B cell (primary cell): ENCODE measurements at regions not wholly inside any gene's neighbourhood (a gene's known extent, or its start where the extent isn't known, plus 50 kb on each side); places are given as distances from the start of the nearest gene placed in this dataset.

Experiments used
- ATAC-seq: fragments of 200-7000 bp; cut with Tn5 transposase; one replicate; pipeline ENCODE4 v1.10.0; 2021; ENCODE audit warnings: low read depth, mild to moderate bottlenecking, moderate number of reproducible peaks, moderate library complexity
- CTCF ChIA-PET: fragments of 350-600 bp; sonication (Branson Sonifier 250); formaldehyde crosslinking; loops from one replicate; lab custom pipeline; 2021; ENCODE audit warnings: antibody characterized with exemption, inconsistent platforms; lab: Charles Lee
- POLR2A ChIA-PET: fragments of 350-600 bp; sonication (Branson Sonifier 250); formaldehyde crosslinking; loops from one replicate; lab custom pipeline; 2021; ENCODE audit warnings: antibody characterized with exemption; lab: Charles Lee
- DNase-seq: peaks from one replicate; pipeline ENCODE4 v3.0.0; 2013
- H2AFZ ChIP-seq: 2 replicates; pipeline ENCODE4 v1.6.1; 2012; ENCODE audit warnings: mild to moderate bottlenecking, low read depth, low read length; ENCODE audit not compliant: insufficient read depth, poor library complexity, severe bottlenecking
- H3K27ac ChIP-seq, 2 donors: 1 replicate in 1 of 2; 2 replicates in 1 of 2; pipeline ENCODE4 v1.5.1; 2012 to 2013; ENCODE audit warnings: low read length in 2 of 2, mild to moderate bottlenecking in 2 of 2, moderate library complexity in 1 of 2
- H3K27me3 ChIP-seq, 4 experiments: fragments of 200-600 bp in 1 of 4; sonication (generic) in 1 of 4; replicated peaks in 1 of 4; 1 replicate in 2 of 4; 2 replicates in 2 of 4; pipeline versions ENCODE4 v1.6.1 to v1.7.0; 2013 to 2016; ENCODE audit warnings: low read length in 3 of 4, mild to moderate bottlenecking in 2 of 4, mixed read lengths in 1 of 4, moderate library complexity in 1 of 4; ENCODE audit not compliant: insufficient read depth in 4 of 4, control insufficient read depth in 3 of 4; ENCODE audit errors: control extremely low read depth in 1 of 4
- H3K36me3 ChIP-seq, 2 experiments: replicated peaks in 1 of 2; 1 replicate in 1 of 2; 2 replicates in 1 of 2; pipeline versions ENCODE4 v1.6.1 to v1.7.1; 2013; ENCODE audit warnings: low read length in 1 of 2; ENCODE audit not compliant: insufficient read depth in 2 of 2, control insufficient read depth in 1 of 2; ENCODE audit errors: control extremely low read depth in 1 of 2, extremely low read depth in 1 of 2
- H3K4me1 ChIP-seq, 2 donors: fragments of 200-600 bp in 1 of 2; sonication (generic) in 1 of 2; 1 replicate in 1 of 2; 2 replicates in 1 of 2; pipeline versions ENCODE4 v1.5.1 to v1.6.1; 2013 to 2017; ENCODE audit warnings: low read length in 2 of 2; ENCODE audit not compliant: control insufficient read depth in 2 of 2, insufficient read depth in 2 of 2
- H3K4me2 ChIP-seq: replicated peaks from 2 replicates; pipeline ENCODE3; 2012; ENCODE audit warnings: mild to moderate bottlenecking, low read depth, low read length; ENCODE audit not compliant: poor library complexity, severe bottlenecking
- H3K4me3 ChIP-seq, 5 experiments: fragments of 200-600 bp in 1 of 5; sonication (generic) in 1 of 5; 1 replicate in 3 of 5; 2 replicates in 2 of 5; pipeline versions ENCODE4 v1.5.1 to v1.7.0; 2011 to 2016; ENCODE audit warnings: low read length in 4 of 5, mild to moderate bottlenecking in 4 of 5, low read depth in 2 of 5, control low read depth in 1 of 5, moderate library complexity in 1 of 5; ENCODE audit not compliant: insufficient read depth in 1 of 5; ENCODE audit errors: control extremely low read depth in 1 of 5, extremely low read depth in 1 of 5
- H3K79me2 ChIP-seq: fragments of 200-600 bp; sonication (generic); one replicate; pipeline ENCODE4 v1.6.0; 2016; ENCODE audit warnings: low read length; ENCODE audit not compliant: control insufficient read depth, insufficient read depth
- H3K9ac ChIP-seq: fragments of 200-600 bp; sonication (generic); 2 replicates; pipeline ENCODE4 v1.6.1; 2017; ENCODE audit warnings: mild to moderate bottlenecking, low read length, moderate library complexity
- H3K9me3 ChIP-seq, 3 donors: one replicate each; pipeline versions ENCODE4 v1.6.1 to v1.7.1; 2013; ENCODE audit warnings: low read length in 2 of 3; ENCODE audit not compliant: control insufficient read depth in 2 of 3, insufficient read depth in 1 of 3; ENCODE audit errors: control extremely low read depth in 1 of 3
- H4K20me1 ChIP-seq: 2 replicates; pipeline ENCODE4 v1.6.0; 2012; ENCODE audit warnings: mild to moderate bottlenecking, low read length; ENCODE audit not compliant: insufficient read depth, control insufficient read depth, poor library complexity, severe bottlenecking
- H3K27ac Mint-ChIP-seq: one replicate; pipeline ENCODE4 v1.8.0; 2021; ENCODE audit warnings: mixed read lengths
- H3K27me3 Mint-ChIP-seq: one replicate; pipeline ENCODE4 v1.8.0; 2021; ENCODE audit warnings: mixed read lengths
- H3K4me1 Mint-ChIP-seq: one replicate; pipeline ENCODE4 v1.8.0; 2021; ENCODE audit warnings: mixed read lengths
- H3K4me3 Mint-ChIP-seq: one replicate; pipeline ENCODE4 v1.8.0; 2021; ENCODE audit warnings: mixed read lengths
- H3K9me3 Mint-ChIP-seq: one replicate; pipeline ENCODE4 v1.8.0; 2022; ENCODE audit warnings: mixed read lengths; ENCODE audit not compliant: insufficient read depth
- EZH2 ChIP-seq: IDR thresholded peaks from 2 replicates; pipeline ENCODE4 v1.6.1; 2012; ENCODE audit warnings: borderline replicate concordance, low read depth, mild to moderate bottlenecking, moderate library complexity, low read length; ENCODE audit not compliant: insufficient read depth, poor library complexity, severe bottlenecking
- WGBS: methylation state at CpG from one replicate; pipeline ENCODE4 v1.1.5; 2013; ENCODE audit warnings: missing lambda C conversion rate; ENCODE audit not compliant: insufficient coverage; 5-methylcytosine and 5-hydroxymethylcytosine counted together
- intact Hi-C: fragments of 100-400 bp; cut with micrococcal nuclease; formaldehyde crosslinking; loops from one replicate; pipeline ENCODE4 v1.10.0; 2022
- TF ChIP-seq, protein P1 (sequence below): fragments of 200-600 bp; IDR thresholded peaks from one replicate; pipeline ENCODE4 v1.8.0; 2022; ENCODE audit warnings: antibody characterized with exemption, mild to moderate bottlenecking

DNA sequence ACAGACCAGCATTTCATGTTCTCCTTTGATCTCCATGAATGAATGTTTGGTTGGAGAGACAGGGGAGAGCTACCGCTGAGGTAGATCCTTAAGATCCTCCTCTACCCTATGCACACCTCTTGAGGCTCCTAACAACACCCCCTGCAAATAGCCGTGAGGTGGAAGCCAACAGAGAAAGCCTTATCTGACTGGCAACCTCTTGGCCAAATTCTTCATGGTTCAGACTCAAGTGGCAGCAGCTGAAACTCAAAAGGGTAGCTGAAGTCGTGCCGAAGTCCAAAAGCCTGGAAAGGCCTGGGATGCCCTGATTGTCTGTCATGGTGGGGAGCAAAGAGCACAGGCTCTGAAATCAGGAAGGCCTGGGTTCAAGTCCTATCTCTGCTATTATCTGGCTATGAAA lies 184.9 kb downstream of the SEC61B start:
- Mint-ChIP-seq H3K27ac (no peak overlapping the region), H3K4me1 (no peaks in the 10 kb centered on the region), H3K4me3 (no peak overlapping the region), H3K27me3 (peaks cover 9% of the 10 kb centered on the region), H3K9me3 (no peaks in the 10 kb centered on the region)
- no peaks in the 10 kb centered on the region for H3K79me2 ChIP-seq
- no peak overlapping the region for H3K4me3 ChIP-seq
- no peak overlapping the region for H3K27ac ChIP-seq
- no peaks in the 10 kb centered on the region for H3K27me3 ChIP-seq
- H3K9ac ChIP-seq: no peak overlapping the region
- POLR2A ChIA-PET: no interaction called here
- intact Hi-C loops: no loop called here
- TF ChIP-seq, protein P1, sequence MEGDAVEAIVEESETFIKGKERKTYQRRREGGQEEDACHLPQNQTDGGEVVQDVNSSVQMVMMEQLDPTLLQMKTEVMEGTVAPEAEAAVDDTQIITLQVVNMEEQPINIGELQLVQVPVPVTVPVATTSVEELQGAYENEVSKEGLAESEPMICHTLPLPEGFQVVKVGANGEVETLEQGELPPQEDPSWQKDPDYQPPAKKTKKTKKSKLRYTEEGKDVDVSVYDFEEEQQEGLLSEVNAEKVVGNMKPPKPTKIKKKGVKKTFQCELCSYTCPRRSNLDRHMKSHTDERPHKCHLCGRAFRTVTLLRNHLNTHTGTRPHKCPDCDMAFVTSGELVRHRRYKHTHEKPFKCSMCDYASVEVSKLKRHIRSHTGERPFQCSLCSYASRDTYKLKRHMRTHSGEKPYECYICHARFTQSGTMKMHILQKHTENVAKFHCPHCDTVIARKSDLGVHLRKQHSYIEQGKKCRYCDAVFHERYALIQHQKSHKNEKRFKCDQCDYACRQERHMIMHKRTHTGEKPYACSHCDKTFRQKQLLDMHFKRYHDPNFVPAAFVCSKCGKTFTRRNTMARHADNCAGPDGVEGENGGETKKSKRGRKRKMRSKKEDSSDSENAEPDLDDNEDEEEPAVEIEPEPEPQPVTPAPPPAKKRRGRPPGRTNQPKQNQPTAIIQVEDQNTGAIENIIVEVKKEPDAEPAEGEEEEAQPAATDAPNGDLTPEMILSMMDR: no peak
- no peak for TF ChIP-seq EZH2
- no peaks in the 10 kb centered on the region for H4K20me1 ChIP-seq
- DNase-seq (no peak), ATAC-seq (no peak)
- peaks cover 0 to 3% (median 0%) of the 10 kb centered on the region in 3 donors for H3K9me3 ChIP-seq
- 83% methylated on average over 4 of the region's 4 CpGs for WGBS
- H3K4me1 ChIP-seq: no peaks in the 10 kb centered on the region
- no peak overlapping the region for H2AFZ ChIP-seq
- CTCF ChIA-PET: no interaction called here
- no peak overlapping the region for H3K4me2 ChIP-seq
- no peaks in the 10 kb centered on the region for H3K36me3 ChIP-seq

DNA sequence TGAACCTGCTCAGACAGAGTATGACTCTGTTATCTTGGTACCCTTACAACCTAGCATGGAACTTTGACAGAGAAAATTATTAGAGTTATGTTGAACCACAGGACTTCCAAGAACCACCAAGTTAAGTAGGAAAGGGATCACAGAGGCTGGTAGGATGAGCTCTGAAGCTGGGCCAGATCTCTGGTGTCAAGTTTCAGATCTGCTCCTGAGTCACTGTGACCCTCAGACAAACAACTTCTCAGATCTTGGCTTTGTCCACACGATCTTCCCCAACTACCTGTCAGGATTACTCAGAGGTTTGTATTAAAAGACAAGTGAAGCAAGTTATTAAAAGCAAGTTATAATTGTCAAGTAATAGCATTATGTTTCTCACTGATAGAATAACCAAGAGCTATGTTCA lies 189.0 kb downstream of the SEC61B start:
- Histone ChIP-seq H3K9me3 (peaks cover 0 to 3% (median 0%) of the 10 kb centered on the region in 3 donors), H3K27me3 (no peaks in the 10 kb centered on the region), H3K4me3 (no peak overlapping the region), H3K9ac (no peak overlapping the region), H3K4me2 (no peak overlapping the region), H3K79me2 (no peaks in the 10 kb centered on the region), H3K27ac (no peak overlapping the region), H3K4me1 (no peaks in the 10 kb centered on the region), H3K36me3 (no peaks in the 10 kb centered on the region), H2AFZ (no peak overlapping the region), H4K20me1 (no peaks in the 10 kb centered on the region)
- H3K27me3 Mint-ChIP-seq: peaks cover 3% of the 10 kb centered on the region
- no peak overlapping the region for H3K4me3 Mint-ChIP-seq
- no peak for ATAC-seq
- DNase-seq: no peak
- ChIA-PET CTCF (no interaction called here), POLR2A (no interaction called here)
- no CpG with 5 or more reads among the region's 1 CpG for WGBS
- H3K4me1 Mint-ChIP-seq: no peaks in the 10 kb centered on the region
- H3K9me3 Mint-ChIP-seq: no peaks in the 10 kb centered on the region
- TF ChIP-seq EZH2: no peak
- TF ChIP-seq, protein P1: no peak
- no peak overlapping the region for H3K27ac Mint-ChIP-seq
- intact Hi-C loops: no loop called here
